ENCODE measurements at regions not wholly inside any gene's neighbourhood (a gene's known extent, or its start where the extent isn't known, plus 50 kb on each side); places are given as distances from the start of the nearest gene placed in this dataset.
"Not testable (repeated sequence)": the region's sequence is repeated elsewhere in the genome, so short reads cannot be mapped to it uniquely, and the experiment has no call there.

DNA sequence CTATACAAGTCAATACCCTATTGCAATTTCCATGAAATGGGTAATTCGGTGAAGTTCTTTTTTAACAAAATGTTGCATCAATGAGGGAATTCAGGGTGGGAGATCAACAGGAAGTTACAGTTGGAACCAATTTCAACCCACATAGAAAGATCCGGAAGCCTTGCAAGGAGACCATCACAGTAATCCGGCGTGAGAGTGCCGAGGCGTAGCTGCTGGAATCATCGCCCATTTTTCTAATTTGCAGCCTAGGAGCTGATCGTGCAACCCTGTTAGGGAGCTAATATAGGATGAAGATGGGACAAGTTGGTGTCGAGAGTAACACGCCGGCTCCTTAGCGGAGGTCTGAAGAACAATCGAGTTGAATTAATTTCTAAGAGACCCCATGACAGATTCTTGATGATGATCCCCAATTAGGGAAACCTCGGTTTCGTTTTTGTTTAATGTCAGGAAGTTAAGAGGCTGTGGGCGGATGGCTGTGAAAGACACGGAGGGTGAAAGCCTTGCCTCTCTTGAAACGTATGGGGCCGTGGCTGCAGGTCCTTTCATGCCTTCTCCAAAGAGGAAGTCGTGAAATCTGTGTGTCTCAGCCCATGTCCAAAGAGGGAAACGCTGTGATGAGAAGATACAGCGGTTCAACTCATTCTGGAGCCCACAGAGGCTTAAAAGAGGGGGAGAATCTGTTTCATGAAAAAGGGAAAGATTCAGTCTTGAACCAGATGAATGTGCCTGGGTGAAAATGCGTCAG, 51.2 kb upstream of the CARD11 start:
- no peak for DNase-seq (ENCODE audit: low read depth)

DNA sequence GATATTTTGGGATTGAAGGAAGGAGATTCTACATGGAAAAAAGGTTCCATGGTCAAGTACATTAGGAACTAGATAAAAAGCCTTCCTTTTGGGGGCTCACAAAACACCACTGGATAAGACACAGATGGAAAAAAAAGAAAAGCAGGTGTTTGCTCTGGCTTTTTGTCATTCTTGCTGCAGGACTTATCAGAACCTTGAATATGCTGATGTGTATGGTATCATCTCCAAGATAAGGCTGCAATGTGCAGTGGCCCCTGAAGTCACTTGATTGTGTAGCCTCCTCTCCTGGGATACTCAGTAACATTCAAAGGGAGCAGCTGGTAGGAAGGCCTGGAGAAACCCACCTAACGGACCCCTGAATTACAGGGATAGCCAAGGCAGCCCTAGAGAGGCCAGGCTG, 54.1 kb upstream of the CARD11 start:
- DNase-seq (ENCODE audit: low read depth): no peak

DNA sequence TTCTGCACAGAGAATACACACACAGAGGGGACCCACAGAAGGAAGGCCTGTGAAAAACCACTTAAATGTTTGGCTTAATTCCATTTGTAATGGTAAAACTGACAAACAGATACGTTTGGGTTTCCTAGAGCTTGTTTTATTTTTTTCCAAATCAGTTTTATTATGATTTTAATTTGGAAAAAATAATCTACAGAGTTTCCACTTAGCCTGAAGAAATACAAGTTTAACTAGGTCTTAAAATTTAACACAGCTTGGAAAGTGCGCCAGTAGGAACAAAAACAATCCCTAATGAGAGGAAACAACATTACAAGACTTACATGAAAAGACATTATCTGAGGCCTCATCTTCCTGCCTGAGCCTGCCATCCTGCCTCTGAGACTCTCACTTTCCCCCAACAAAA, 58.5 kb upstream of the CARD11 start:
- no peak for DNase-seq (ENCODE audit: low read depth)

DNA sequence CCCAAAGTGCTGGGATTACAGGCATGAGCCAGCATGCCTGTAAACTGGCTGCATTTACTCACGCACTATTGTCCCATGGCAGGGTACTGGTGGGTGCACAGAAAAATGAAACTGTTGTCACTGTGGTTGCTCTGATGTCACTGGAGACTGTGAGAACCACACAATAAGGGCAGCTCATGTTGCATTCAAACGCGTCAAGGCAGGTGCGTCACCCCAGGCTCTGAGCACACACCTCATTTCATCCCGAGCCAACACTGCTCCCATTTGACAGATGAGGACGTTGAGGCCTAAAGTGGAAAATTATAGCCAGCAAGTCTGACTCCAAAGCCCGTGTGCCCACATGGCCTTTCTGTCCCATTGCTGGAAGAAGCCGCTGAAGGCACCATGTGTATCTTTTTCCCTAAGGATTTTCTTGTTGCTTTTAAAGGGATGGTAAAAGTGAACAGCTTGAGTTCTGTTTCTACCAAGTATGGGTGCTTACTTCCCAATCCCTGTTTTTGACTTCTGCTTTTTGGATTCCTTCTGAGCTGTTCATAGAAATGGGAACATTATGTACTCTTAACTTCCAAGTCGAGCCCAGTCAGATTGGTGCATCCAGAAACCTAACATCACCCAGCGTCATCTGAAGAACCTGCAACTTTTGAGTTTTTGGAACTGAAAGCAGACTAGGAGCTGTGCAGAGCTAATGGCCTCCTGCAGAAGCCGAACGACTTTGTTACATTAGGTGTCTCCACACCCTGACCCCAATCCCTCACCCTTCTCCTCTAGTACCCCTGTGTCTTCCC, 60.1 kb upstream of the CARD11 start:
- DNase-seq (ENCODE audit: low read depth): no peak

DNA sequence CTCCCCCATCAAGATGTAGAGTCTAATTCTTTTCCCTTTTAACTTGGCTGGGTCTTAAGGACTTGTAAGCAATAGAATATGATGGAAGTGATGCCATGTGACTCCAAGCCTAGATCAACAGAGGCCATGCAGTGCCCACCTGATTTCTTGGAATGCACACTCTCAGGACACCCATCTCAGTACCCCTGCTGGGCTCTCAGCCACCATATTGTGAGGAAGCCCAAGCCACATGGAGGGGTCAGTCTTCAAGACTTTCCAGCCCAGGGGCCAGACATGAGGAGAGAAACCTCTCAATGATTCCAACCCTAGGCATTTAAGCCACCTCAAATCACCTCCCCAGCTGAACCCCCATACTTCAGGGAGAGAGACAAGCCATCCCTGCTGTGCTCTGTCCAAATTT, 62.2 kb upstream of the CARD11 start:
- no peak for DNase-seq (ENCODE audit: low read depth)

DNA sequence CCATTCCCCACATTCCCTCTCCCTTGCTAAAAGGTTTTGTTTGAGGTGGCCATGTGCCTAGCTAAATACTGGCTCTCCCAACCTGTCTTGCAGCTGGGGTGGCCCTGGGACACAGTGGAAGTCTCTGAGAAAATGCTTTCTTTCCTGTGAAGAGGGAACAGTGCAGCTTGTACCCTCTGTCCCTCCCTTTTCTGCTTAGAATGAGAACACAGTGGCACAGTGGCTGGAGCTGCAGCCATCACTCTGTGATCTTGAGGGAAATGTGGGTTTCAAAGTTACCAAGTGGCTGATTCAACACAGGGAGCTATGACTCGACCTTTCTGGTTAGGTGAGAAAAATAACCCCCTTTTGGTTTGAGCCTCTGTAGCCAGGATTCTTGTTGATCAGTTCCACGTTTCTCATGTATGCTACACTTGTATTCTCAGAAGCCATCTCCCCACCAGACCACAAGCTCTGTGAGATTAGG, 62.7 kb upstream of the CARD11 start:
- no peak for DNase-seq (ENCODE audit: low read depth)

DNA sequence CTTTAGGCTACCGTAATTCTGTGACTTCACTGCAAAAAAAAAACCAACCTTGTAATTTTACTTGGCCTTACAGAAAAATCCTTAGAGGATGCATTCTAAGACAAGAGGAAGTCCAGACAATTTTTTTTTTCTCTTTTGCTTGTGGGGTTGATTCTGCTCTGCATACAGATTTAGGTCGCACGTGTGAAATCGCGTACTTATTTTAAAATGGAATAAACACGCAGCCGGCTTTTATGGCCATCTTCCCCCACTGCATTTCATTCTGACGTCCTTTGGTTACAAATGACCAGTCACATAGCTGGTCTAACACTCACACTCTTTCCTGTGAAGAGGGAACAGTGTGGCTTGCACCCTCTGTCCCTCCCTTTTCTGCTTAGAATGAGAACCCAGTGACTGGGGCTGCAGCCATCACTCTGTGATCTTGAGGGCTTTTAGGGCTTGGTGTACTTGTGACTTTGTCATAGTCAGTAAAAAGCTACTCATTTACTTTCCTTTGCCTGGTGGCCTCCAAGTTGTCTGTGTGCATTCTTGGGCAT, 63.6 kb upstream of the CARD11 start:
- DNase-seq (ENCODE audit: low read depth): no peak

DNA sequence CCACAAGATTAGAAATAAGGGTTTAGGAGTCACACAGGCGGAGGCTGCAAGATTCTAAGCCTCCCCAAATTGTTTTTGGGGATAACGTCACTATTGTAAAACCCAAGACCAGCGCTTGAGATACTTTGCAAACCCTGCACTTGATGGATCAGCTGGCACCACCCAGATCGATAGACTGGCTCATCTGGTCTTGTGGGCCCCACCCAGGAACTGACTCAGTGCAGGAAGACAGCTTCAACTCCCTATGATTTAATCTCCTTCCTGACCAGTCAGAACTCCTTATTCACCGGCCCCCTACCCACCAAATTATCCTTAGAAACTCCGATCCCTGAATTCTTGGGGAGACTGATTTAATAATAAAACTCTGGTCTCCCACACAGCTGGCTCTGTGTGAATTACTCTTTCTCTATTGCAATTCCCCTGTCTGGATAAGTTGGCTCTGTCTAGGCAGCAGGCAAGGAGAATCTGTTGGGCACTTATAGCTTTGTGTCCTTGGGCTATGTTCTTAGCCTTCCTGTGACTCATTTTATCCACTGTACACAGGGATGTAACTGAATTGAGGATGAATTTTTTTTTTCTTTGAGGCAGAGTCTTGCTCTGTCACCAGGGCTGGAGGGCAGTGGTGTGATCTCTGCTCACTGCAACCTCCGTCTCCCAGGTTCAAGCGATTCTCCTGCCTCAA, 64.4 kb upstream of the CARD11 start:
- no peak for DNase-seq (ENCODE audit: low read depth)

DNA sequence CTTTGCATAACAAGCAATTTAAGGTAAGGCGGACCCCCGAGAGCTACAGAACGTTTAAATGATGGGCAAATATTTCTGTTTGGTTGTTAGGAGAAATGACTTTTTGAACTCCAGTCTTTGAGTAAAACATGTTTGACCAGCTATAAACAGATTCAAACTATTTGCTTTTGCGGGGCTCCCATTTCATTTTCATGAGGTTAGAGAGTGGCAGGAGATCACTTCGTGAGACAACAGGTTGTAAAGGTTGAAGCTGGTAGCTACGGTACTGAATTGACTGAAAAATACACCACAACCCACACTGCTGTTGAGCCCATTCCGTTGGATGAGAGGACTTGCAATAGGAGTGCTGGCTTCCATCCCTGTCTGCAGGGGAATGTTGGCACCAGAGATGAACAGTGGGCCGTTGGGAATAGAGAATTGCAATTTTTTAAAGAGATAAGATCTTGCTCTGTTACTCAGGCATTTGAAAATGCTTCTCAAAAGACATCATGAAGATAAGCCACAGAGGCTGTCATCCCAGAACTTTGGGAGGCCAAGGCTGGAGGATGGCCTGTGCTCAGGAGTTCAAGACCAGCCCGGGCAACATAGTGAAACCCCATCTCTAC, 65.7 kb upstream of the CARD11 start:
- DNase-seq (ENCODE audit: low read depth): no peak

DNA sequence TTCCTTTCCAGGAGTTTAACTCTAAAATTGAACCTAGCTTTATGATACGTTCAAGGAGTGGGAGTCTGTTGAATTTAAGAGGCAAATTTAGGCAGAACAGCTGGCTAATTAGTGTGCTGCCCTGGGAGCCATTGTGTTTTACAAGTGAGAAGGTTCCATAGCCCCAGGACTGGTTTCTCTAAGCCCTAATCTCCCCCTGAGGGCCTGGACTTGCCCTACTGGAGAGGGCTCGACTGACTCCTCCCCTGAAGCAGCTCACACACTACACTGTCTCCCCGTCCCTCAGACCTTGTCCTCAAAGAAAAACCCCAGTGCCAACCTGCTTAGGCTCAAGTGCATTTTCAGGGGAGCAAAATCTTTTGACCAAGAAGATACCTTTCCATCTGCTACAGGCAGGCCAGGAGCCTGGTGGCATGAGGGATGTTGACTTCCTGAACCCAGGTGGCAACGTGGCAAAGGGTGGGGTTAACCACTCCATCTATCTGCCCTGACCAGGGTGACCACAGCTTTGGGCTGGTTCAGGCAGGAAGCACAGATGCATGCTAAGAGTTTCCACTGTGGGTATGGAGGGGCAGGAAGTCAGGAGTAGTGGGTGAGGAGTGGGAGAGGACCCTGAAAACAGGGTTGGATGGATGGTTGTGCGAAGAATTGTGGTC, 68.9 kb upstream of the CARD11 start:
- DNase-seq (ENCODE audit: low read depth): no peak

DNA sequence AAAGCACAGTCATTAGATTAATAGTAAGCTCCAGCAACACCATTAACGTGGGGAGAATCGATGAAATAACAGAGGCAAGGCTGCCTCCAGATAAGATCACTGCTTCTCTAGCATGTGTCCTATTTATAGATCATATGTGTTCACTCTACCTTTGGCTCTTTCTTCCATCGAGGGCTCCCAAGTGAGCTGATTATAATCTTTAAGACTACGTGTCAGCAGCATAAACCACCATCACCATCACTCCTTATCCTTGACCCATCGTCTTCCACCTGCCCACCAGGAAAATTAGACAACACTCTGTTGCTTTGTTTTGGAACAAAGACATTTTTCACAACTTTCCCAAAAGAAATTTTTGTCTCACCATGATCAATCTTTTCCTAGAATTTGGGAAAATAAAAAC, 71.2 kb upstream of the CARD11 start:
- no peak for DNase-seq (ENCODE audit: low read depth)

DNA sequence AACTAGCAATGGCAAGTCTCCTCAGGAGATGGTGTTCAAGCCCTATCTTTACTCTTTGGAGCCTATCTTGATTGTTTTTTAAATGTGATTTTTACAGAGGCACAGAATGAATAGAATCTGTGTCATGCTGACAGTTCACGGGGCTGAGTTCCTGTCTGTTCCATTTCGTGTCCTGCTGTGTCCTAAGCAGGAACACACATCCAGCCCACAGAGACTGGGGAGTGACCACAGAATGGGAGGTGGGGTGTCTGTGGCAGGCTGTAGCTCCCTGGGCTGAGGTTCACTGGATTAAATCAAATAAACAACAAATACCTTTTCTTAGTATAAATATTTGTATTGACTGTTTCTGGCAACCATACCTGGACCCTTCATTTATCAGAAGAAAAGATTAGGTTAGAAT, 73.4 kb upstream of the CARD11 start:
- no peak for DNase-seq (ENCODE audit: low read depth)

DNA sequence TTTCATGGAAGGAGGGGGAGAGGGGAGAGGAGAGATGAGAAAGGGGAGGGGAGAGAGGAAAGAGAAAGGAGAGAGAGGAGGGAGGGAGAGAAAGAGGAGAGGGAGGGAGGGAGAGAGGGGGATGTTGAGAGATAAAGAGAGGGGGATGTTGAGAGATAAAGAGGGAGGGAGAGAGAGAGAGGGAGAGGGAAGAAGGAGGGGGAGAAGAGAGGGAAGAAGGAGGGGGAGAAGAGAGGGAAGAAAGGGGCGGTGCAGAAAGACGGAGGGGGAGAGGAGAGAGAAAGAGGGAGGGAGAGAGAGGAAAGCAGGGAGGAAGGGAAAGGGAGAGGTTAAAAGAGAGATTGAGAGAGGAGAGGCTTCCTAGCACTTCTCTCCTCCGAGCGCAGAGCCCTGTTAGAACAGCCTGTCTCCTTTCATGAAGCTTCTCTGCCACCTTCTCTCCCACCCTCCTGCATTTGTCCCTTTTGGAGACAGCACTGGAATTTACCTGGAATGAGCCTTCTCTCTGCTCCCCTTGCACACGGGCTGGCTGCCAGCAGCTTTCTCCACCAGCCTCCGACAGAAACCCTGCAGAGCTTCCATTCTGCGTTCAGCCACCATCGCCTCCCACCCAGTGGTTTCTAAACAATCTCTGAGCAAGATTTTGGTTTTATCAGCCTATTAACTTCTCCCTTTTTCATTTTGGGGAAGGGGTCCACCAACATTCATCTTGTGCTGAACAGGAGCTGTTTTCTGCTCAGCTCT, 74.0 kb upstream of the CARD11 start:
- no peak for DNase-seq (ENCODE audit: low read depth)

DNA sequence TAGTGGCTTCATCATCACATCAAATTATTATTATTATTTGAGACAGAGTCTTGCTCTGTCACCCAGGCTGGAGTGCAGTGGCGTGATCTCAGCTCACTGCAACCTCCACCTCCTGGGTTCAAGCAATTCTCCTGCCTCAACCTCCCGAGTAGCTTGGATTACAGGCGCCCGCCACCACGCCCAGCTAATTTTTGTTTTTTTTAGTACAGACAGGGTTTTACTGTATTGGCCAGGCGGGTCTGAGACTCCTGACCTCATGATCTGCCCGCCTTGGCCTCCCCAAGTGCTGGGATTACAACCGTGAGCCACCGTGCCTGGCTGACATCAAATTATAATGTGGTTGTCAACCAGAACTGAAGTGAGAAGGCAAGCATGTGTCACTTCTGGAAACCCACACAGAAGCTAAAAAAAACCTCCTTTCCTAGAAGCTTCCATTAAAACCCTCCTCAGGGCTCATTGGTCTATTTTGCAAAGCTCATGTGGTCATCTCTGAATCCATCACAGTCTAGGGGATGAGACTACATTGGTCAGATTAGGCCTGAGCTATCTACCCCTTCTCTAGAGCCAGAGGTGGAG, 75.8 kb upstream of the CARD11 start:
- DNase-seq (ENCODE audit: low read depth): not testable (repeated sequence)

DNA sequence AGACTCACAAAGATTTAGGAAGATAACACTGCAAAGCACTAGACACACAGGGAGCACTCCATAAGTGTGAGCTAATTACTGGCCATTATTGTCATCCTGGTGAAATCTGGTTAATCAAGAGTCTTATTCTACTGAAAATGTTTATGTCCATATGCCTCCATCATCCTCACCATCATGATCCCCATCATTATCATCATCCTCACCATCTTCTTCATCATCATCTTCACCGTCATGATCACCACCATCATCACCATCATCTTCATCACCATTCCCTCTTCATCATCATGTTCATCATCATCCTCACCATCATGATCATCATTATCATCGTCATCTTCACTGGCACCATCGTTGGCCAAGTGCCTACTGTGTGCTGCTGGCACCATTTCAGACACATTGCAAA, 76.3 kb upstream of the CARD11 start:
- DNase-seq (ENCODE audit: low read depth): no peak

DNA sequence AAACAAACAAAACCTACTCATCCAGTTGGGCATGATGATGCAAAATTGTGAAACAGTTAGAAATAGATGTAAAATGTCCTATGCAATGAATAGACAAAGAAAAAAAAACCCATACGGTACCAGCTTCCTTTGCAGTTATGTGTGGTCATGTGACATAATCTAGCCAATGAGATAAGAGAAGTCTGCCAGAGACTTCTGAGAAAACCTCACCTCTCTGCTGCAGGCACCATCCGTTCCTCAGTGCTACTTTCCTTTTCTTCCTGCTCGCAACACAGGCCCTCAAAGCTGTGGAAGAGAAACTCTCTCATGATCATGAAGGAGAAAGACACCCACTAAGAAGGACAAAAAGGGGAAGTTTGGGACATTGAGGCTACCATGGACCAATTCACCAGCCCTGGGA, 76.8 kb upstream of the CARD11 start:
- no peak for DNase-seq (ENCODE audit: low read depth)

DNA sequence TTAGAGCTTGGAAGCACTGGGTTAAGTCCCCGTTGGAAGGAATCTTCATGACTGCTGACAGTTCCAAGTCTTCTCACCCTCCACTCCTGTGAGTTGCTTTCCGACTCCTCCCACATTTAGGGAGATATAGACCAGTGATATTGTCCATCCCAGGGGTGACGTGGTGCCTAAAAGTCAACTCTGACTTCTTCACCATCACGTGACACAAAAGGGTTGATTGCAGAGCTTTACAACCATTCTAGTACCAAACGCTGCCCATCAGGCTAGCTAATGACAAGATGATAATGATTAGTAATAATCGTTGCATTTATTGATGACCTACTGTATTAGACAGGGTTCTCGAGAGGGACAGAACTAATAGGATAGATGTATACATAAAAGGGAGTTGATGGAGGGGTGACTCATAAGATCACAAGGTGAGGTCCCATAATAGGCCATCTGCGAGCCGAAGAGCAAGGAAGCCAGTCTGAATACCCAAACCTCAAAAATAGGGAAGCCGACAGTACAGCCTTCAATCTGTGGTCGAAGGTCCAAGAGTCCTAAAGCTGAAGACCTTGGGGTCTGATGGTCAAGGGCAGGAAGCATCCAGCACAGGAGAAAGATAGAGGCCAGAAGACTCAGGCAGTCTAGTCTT, 85.3 kb upstream of the CARD11 start:
- DNase-seq (ENCODE audit: low read depth): no peak

DNA sequence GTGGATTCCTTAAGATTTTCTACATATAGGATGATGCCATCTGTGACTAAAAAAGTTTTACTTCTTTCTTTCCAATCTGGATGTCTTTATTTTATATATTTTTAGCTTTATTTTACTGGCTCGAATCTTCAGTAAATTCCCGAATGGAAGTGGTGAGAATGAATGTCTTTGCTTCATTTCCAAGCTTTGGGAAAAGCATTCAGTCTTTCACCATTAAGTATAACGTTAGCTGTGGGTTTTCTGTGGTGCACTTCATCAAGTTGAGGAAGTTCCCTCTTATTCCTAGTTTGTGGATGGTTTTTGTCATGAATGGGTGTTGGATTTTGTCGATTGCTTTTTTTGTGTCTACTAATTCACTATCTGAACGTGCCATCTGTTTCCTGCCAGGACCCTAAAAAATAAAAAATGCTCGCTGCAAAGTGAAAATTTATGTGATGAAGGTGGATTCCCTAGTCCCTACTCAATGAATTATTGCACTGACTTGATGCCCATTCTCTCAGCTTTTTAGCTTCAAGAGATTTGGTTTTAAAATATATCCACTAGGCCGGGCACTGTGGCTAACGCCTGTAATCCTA, 90.2 kb upstream of the CARD11 start:
- no peak for DNase-seq (ENCODE audit: low read depth)

DNA sequence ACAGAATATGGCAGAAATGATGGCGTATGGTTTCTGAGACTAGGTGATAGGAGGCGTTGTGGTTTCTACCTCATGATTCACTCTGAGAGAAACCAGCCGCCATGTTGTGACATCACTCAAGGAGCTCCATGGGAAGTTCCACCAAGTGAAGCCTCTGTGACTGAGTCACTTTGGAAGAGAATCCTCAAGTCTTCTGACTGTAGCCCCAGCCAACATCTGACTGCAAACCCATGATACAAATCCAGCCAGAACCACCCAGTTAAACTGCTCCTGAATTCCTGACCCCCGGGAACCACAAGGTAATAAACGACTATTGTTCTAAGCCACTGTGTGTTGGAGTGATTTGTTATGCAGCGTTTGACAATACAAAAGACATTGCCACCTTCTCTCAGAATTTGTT, 91.1 kb upstream of the CARD11 start:
- DNase-seq (ENCODE audit: low read depth): peak; percentile 59

DNA sequence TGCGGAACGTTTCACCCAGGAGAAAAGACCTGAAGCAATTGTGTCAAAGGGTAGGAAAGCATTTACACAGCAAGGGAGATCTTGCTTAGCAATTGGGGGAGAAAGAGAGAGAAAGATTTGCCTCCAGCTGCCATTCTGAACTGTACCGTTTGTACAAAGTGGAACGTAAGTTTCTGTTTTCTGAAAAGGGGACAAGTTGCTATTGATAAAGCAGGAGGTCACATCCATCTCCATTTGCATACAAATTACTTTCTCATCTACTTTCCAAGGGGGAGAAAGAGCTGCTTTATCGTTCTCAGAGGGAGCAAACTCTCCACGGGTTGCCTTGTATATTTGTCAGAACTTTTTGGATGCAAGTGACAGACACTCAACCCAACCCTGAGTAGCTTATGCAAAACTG, 92.0 kb upstream of the CARD11 start:
- DNase-seq (ENCODE audit: low read depth): no peak
